ENCODE measurements at regions not wholly inside any gene's neighbourhood (a gene's known extent, or its start where the extent isn't known, plus 50 kb on each side); places are given as distances from the start of the nearest gene placed in this dataset.

DNA sequence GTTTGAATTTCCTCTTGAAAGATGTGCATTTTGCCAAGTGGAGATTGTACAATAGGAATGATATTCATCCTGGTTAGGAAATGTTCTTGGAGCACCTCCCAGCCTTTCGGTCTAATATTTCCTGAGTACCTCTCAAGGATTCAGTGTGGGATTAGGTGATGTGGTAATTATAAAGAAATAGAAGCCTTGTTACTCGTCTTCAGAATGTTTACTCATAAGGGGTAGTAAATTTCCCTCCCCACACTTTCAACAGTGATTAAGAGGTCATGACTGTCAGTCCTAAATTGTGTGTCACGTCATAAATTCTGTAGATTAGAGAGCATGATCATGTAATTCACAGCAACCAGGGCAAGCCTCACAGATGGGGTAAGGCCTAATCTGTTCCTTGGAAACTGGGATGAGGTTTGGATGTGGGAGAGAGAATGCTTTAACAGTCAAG is 633.1 kb upstream of the TBL1XR1 start:
- TF ChIP-seq, protein P1, sequence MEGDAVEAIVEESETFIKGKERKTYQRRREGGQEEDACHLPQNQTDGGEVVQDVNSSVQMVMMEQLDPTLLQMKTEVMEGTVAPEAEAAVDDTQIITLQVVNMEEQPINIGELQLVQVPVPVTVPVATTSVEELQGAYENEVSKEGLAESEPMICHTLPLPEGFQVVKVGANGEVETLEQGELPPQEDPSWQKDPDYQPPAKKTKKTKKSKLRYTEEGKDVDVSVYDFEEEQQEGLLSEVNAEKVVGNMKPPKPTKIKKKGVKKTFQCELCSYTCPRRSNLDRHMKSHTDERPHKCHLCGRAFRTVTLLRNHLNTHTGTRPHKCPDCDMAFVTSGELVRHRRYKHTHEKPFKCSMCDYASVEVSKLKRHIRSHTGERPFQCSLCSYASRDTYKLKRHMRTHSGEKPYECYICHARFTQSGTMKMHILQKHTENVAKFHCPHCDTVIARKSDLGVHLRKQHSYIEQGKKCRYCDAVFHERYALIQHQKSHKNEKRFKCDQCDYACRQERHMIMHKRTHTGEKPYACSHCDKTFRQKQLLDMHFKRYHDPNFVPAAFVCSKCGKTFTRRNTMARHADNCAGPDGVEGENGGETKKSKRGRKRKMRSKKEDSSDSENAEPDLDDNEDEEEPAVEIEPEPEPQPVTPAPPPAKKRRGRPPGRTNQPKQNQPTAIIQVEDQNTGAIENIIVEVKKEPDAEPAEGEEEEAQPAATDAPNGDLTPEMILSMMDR (IDR thresholded peaks at IDR 0.05; ENCODE audit: insufficient read depth, low read length, severe bottlenecking), result no peak
- DNase-seq (ENCODE audit: low read depth) (peak; percentile 96), FAIRE-seq (no peak)
- Histone ChIP-seq H3K4me3 (ENCODE audit: low read depth, low read length) (no peak overlapping the region), H3K27me3 (ENCODE audit: control insufficient read depth, insufficient read depth, low read length) (no peaks in the 10 kb centered on the region), H3K36me3 (ENCODE audit: control insufficient read depth, insufficient read depth, low read length) (no peaks in the 10 kb centered on the region)

DNA sequence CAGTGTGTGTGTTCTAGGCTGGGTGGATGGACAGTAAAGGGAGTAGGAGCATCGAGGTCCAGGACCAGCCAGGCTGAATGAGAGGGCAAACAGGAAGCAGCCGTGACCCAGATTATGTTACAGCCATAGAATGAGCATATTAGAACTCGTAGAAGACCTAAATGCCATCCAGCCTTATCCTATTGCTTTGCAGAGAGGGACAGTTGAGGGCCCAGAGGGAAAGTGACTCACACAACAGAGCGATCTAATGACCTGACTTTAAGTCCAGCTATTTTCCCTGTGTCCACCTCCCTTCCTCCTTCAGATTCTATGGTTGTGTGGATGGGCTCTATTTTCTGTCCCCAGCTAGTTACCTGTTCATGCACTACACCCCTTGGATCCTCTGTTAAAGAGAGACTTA is 634.1 kb upstream of the TBL1XR1 start:
- FAIRE-seq (no peak), DNase-seq (ENCODE audit: low read depth) (no peak)
- Histone ChIP-seq H3K27me3 (ENCODE audit: control insufficient read depth, insufficient read depth, low read length) (no peaks in the 10 kb centered on the region), H3K36me3 (ENCODE audit: control insufficient read depth, insufficient read depth, low read length) (no peaks in the 10 kb centered on the region), H3K4me3 (ENCODE audit: low read depth, low read length) (no peak overlapping the region)
- TF ChIP-seq, protein P1 (IDR thresholded peaks at IDR 0.05; ENCODE audit: insufficient read depth, low read length, severe bottlenecking), result no peak

DNA sequence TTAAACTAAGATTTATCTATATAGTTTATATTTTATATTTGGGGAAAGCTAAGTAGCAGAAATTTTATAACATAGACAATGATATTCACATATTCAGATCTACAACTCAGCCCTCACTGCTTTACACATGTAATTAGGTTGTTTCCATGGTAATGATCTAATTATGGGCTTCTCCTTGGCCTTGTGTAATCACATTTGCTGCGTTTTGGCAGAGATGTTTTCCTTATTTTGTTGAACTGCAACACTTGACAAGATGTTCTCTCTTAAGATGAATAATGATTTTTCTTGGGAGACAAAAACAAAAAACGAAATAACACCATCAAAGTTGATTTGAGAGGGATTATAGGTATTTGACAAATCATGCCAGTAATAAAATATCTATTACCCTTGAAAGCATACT is 635.6 kb upstream of the TBL1XR1 start:
- H3K4me3 ChIP-seq (ENCODE audit: low read depth, low read length), result no peak overlapping the region
- H3K27me3 ChIP-seq (ENCODE audit: control insufficient read depth, insufficient read depth, low read length), result no peaks in the 10 kb centered on the region
- DNase-seq (ENCODE audit: low read depth) (no peak), FAIRE-seq (no peak)
- no peaks in the 10 kb centered on the region for H3K36me3 ChIP-seq (ENCODE audit: control insufficient read depth, insufficient read depth, low read length)
- TF ChIP-seq, protein P1 (IDR thresholded peaks at IDR 0.05; ENCODE audit: insufficient read depth, low read length, severe bottlenecking), result no peak

DNA sequence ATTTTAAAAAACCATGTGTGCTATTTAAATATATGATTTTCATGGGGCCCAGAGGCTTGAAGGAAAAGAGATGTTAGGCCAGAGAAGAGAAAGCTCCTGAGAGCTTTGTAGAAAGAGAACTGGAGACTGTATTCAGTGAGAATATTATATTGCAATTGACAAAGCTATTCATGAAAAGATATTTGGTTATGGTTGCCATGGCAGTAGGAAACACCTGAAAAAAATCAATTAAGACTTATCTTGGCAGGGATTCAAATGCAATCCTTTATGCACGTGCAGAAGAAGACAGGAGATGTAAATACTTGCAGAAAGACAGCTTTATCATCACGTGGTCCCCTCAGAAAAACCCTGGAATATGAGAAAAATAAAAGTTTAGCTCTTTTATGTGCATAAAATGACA is 636.0 kb upstream of the TBL1XR1 start:
- FAIRE-seq, result no peak
- DNase-seq (ENCODE audit: low read depth), result no peak
- H3K27me3 ChIP-seq (ENCODE audit: control insufficient read depth, insufficient read depth, low read length), result no peaks in the 10 kb centered on the region

DNA sequence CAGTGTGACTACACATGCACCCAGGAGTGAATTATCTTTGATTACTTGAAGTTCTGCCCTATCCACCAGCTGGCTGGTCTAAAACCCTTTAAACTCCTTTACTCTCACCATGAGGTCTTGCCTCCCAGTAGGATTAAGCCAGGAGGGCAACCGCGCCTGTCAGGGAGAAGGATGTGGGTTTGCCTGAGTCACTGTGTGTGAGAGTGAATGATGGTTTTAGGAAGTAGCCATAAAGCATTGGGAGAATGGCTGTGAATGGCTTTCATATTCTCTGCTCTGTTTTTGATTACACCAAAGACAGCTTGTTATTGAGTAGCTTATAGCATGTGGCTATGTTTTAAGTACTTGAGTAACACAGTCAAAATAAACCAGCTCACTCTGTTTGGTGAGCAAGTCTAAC is 637.7 kb upstream of the TBL1XR1 start:
- H3K27me3 ChIP-seq (ENCODE audit: control insufficient read depth, insufficient read depth, low read length), result no peaks in the 10 kb centered on the region
- H3K36me3 ChIP-seq (ENCODE audit: control insufficient read depth, insufficient read depth, low read length), result no peaks in the 10 kb centered on the region
- FAIRE-seq (no peak), DNase-seq (ENCODE audit: low read depth) (peak; percentile 88)
- TF ChIP-seq, protein P1 (IDR thresholded peaks at IDR 0.05; ENCODE audit: insufficient read depth, low read length, severe bottlenecking), result no peak
- no peak overlapping the region for H3K4me3 ChIP-seq (ENCODE audit: low read depth, low read length)

More for the DNA sequence above, 636.0 kb upstream of the TBL1XR1 start:
- Histone ChIP-seq H3K4me3 (ENCODE audit: low read depth, low read length) (no peak overlapping the region), H3K36me3 (ENCODE audit: control insufficient read depth, insufficient read depth, low read length) (no peaks in the 10 kb centered on the region)
- TF ChIP-seq, protein P1 (IDR thresholded peaks at IDR 0.05; ENCODE audit: insufficient read depth, low read length, severe bottlenecking), result no peak

DNA sequence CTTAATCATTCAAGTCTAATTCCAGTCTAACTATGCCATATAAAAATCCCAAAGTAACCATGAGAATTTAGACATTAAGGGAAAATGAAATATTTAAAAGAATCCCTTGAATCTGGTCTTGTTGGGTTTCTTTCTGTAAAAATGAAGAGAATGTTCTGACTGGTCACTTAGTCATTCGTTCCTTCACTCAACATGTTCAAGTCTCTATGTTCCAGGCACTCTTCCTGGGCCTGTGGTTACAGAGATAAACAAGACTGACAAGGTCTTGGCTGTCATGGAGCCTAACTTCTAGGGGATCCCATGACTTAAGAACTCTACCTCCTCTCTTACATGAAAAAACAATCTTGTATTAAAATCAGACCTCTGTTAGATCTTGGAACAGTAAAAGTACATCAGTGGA is 638.6 kb upstream of the TBL1XR1 start:
- peak; percentile 96 for DNase-seq (ENCODE audit: low read depth)

More for the DNA sequence above, 638.6 kb upstream of the TBL1XR1 start:
- TF ChIP-seq, protein P1 (IDR thresholded peaks at IDR 0.05; ENCODE audit: insufficient read depth, low read length, severe bottlenecking), result no peak
- Histone ChIP-seq H3K36me3 (ENCODE audit: control insufficient read depth, insufficient read depth, low read length) (no peaks in the 10 kb centered on the region), H3K4me3 (ENCODE audit: low read depth, low read length) (no peak overlapping the region), H3K27me3 (ENCODE audit: control insufficient read depth, insufficient read depth, low read length) (no peaks in the 10 kb centered on the region)
- no peak for FAIRE-seq
